Activated naive CD8-positive, alpha-beta T cell treated with anti-CD3 and anti-CD28 coated beads, Interleukin-2, amount 50 U/mL, for 16 hours (primary cell): ENCODE measurements at regions not wholly inside any gene's neighbourhood (a gene's known extent, or its start where the extent isn't known, plus 50 kb on each side); places are given as distances from the start of the nearest gene placed in this dataset.
"Not testable (repeated sequence)": the region's sequence is repeated elsewhere in the genome, so short reads cannot be mapped to it uniquely, and the experiment has no call there.

Experiments
- DNase-seq: peaks from one replicate; pipeline ENCODE4 v3.0.0-alpha.2; 2020; ENCODE audit warnings: low read depth, low spot score

GRCh38 chr9:20240498-20240897 is 381.8 kb downstream of the MLLT3 start:
- DNase-seq = no peak

GRCh38 chr9:20238921-20239320 is 383.4 kb downstream of the MLLT3 start:
- no peak for DNase-seq

- no peak for DNase-seq
Observed at GRCh38 chr9:20237686-20238085, 384.6 kb downstream of the MLLT3 start.

GRCh38 chr9:20236676-20237075 is 385.6 kb downstream of the MLLT3 start:
- DNase-seq = no peak

GRCh38 chr9:20235206-20235605 is 387.1 kb downstream of the MLLT3 start:
- DNase-seq = not testable (repeated sequence)

GRCh38 chr9:20228096-20228495 is 394.2 kb downstream of the MLLT3 start:
- no peak for DNase-seq

GRCh38 chr9:20227166-20227874 is 395.0 kb downstream of the MLLT3 start:
- DNase-seq = no peak

GRCh38 chr9:20226345-20226744 is 396.0 kb downstream of the MLLT3 start:
- no peak for DNase-seq

GRCh38 chr9:20225826-20226225 is 396.5 kb downstream of the MLLT3 start:
- no peak for DNase-seq

GRCh38 chr9:20224756-20225155 is 397.5 kb downstream of the MLLT3 start:
- DNase-seq = no peak

- DNase-seq = no peak
Observed at GRCh38 chr9:20220286-20220685, 402.0 kb downstream of the MLLT3 start.

GRCh38 chr9:20219437-20219836 is 402.9 kb downstream of the MLLT3 start:
- DNase-seq = no peak

GRCh38 chr9:20217596-20217995 is 404.7 kb downstream of the MLLT3 start:
- DNase-seq = no peak

GRCh38 chr9:20216438-20216837 is 405.9 kb downstream of the MLLT3 start:
- DNase-seq = no peak

GRCh38 chr9:20215552-20215951 is 406.7 kb downstream of the MLLT3 start:
- DNase-seq = no peak

GRCh38 chr9:20212806-20213205 is 409.5 kb downstream of the MLLT3 start:
- DNase-seq = no peak

GRCh38 chr9:20209391-20210340 is 412.6 kb downstream of the MLLT3 start:
- peak; percentile 58 for DNase-seq

GRCh38 chr9:20208961-20209371 is 413.3 kb downstream of the MLLT3 start:
- DNase-seq = no peak

- DNase-seq = no peak
Observed at GRCh38 chr9:20208226-20208625, 414.1 kb downstream of the MLLT3 start.

- DNase-seq = no peak
Observed at GRCh38 chr9:20207176-20207575, 415.1 kb downstream of the MLLT3 start.

GRCh38 chr9:20205821-20206220 is 416.5 kb downstream of the MLLT3 start:
- no peak for DNase-seq

- DNase-seq = no peak
Observed at GRCh38 chr9:20200991-20201431, 412.2 kb upstream of the SLC24A2 start.

GRCh38 chr9:20200581-20200980 is 411.7 kb upstream of the SLC24A2 start:
- no peak for DNase-seq
